Calu3 (cell line): ENCODE measurements at regions not wholly inside any gene's neighbourhood (a gene's known extent, or its start where the extent isn't known, plus 50 kb on each side); places are given as distances from the start of the nearest gene placed in this dataset.

Source experiments
- BruUV-seq: library from RNA; stranded (reverse); fragments of 400-500 nt; replicated peaks from 2 replicates; lab custom pipeline; 2021; lab: Mats Ljungman, UMichigan
- CTCF ChIA-PET: fragments of 300-600 bp; sonication (Branson Sonifier 250); formaldehyde crosslinking; loops from one replicate; lab custom pipeline; 2022; ENCODE audit warnings: antibody characterized with exemption; lab: Charles Lee
- DNase-seq: peaks from one replicate; pipeline ENCODE4 v3.0.0; 2022
- H3K27ac Mint-ChIP-seq: one replicate; pipeline ENCODE4 v1.8.0; 2022; ENCODE audit warnings: mixed read lengths; ENCODE audit not compliant: unreplicated experiment
- H3K27me3 Mint-ChIP-seq: one replicate; pipeline ENCODE4 v1.8.0; 2022; ENCODE audit warnings: mixed read lengths; ENCODE audit not compliant: unreplicated experiment
- H3K36me3 Mint-ChIP-seq: one replicate; pipeline ENCODE4 v1.8.0; 2022; ENCODE audit warnings: mild to moderate bottlenecking, moderate library complexity, mixed read lengths; ENCODE audit not compliant: insufficient read depth, unreplicated experiment
- H3K4me1 Mint-ChIP-seq: one replicate; pipeline ENCODE4 v1.8.0; 2022; ENCODE audit warnings: mild to moderate bottlenecking, low read depth, mixed read lengths; ENCODE audit not compliant: unreplicated experiment
- H3K4me3 Mint-ChIP-seq: one replicate; pipeline ENCODE4 v1.8.0; 2022; ENCODE audit warnings: mild to moderate bottlenecking, low read depth, moderate library complexity, mixed read lengths; ENCODE audit not compliant: unreplicated experiment
- H3K9me3 Mint-ChIP-seq: one replicate; pipeline ENCODE4 v1.8.0; 2022; ENCODE audit warnings: low read depth, mixed read lengths; ENCODE audit not compliant: unreplicated experiment
- CTCF ChIP-seq: fragments of 200-600 bp; IDR thresholded peaks from one replicate; pipeline ENCODE4 v1.8.0; 2022; ENCODE audit warnings: antibody characterized with exemption; ENCODE audit not compliant: unreplicated experiment
- intact Hi-C: fragments of 100-400 bp; cut with micrococcal nuclease; formaldehyde crosslinking; loops from one replicate; pipeline ENCODE4 v1.10.0; 2022; ENCODE audit not compliant: unreplicated experiment

- no peak for TF ChIP-seq CTCF
- DNase-seq: no peak
- intact Hi-C loops: no loop called here
- no peaks in the 10 kb centered on the region for H3K4me1 Mint-ChIP-seq
- no TSS peak for BruUV-seq
- H3K27me3 Mint-ChIP-seq: no peaks in the 10 kb centered on the region
- no peaks in the 10 kb centered on the region for H3K36me3 Mint-ChIP-seq
- no peak overlapping the region for H3K27ac Mint-ChIP-seq
- CTCF ChIA-PET: no interaction called here
- no peak overlapping the region for H3K4me3 Mint-ChIP-seq
- peaks cover 12% of the 10 kb centered on the region for H3K9me3 Mint-ChIP-seq
Observed at GRCh38 chr14:83023369-83023768, 1489.7 kb upstream of the SEL1L start.

GRCh38 chr14:83041224-83041623 is 1507.6 kb upstream of the SEL1L start:
- no peak for TF ChIP-seq CTCF
- CTCF ChIA-PET: no interaction called here
- no peaks in the 10 kb centered on the region for H3K4me1 Mint-ChIP-seq
- no peaks in the 10 kb centered on the region for H3K27me3 Mint-ChIP-seq
- no peak for DNase-seq
- no peak overlapping the region for H3K27ac Mint-ChIP-seq
- no peak overlapping the region for H3K4me3 Mint-ChIP-seq
- intact Hi-C loops: no loop called here
- no peaks in the 10 kb centered on the region for H3K36me3 Mint-ChIP-seq
- H3K9me3 Mint-ChIP-seq: peaks cover 17% of the 10 kb centered on the region
- no TSS peak for BruUV-seq

- Mint-ChIP-seq H3K4me3 (no peak overlapping the region), H3K27ac (no peak overlapping the region), H3K27me3 (no peaks in the 10 kb centered on the region), H3K9me3 (peaks cover 15% of the 10 kb centered on the region), H3K4me1 (no peaks in the 10 kb centered on the region), H3K36me3 (no peaks in the 10 kb centered on the region)
- no peak for TF ChIP-seq CTCF
- DNase-seq: no peak
- no TSS peak for BruUV-seq
- intact Hi-C loops: no loop called here
- CTCF ChIA-PET: no interaction called here
Observed at GRCh38 chr14:83042858-83043257, 1509.2 kb upstream of the SEL1L start.

- TF ChIP-seq CTCF: no peak
- intact Hi-C loops: no loop called here
- no peak overlapping the region for H3K4me3 Mint-ChIP-seq
- no TSS peak for BruUV-seq
- CTCF ChIA-PET: no interaction called here
- H3K27me3 Mint-ChIP-seq: no peaks in the 10 kb centered on the region
- H3K9me3 Mint-ChIP-seq: peaks cover 13% of the 10 kb centered on the region
- no peak for DNase-seq
- no peaks in the 10 kb centered on the region for H3K36me3 Mint-ChIP-seq
- no peaks in the 10 kb centered on the region for H3K4me1 Mint-ChIP-seq
- no peak overlapping the region for H3K27ac Mint-ChIP-seq
Observed at GRCh38 chr14:83044001-83044400, 1510.3 kb upstream of the SEL1L start.
